Lower leg skin (tissue), 4 donors: ENCODE measurements at regions not wholly inside any gene's neighbourhood (a gene's known extent, or its start where the extent isn't known, plus 50 kb on each side); places are given as distances from the start of the nearest gene placed in this dataset.

ENCODE experiments used
- DNase-seq, 2 donors: peaks; one replicate each; pipeline ENCODE4 v3.0.0-alpha.2; 2019; ENCODE audit warnings: low spot score in 2 of 2
- H3K4me3 ChIP-seq: fragments of 200-600 bp; sonication (generic); 2 replicates; pipeline ENCODE4 v1.5.1; 2017; ENCODE audit warnings: mild to moderate bottlenecking, low read depth; ENCODE audit not compliant: poor library complexity, severe bottlenecking
- POLR2A ChIP-seq, 2 donors: fragments of 450-650 bp; IDR thresholded peaks; one replicate each; pipeline ENCODE4 v1.6.1; 2016 to 2017; ENCODE audit warnings: antibody characterized with exemption in 2 of 2, mild to moderate bottlenecking in 1 of 2, moderate library complexity in 1 of 2
- WGBS, 2 donors: methylation state at CpG; one replicate each; pipeline ENCODE4 v1.1.5; 2018; 5-methylcytosine and 5-hydroxymethylcytosine counted together
- intact Hi-C: fragments of 100-400 bp; cut with DNase I; formaldehyde crosslinking; loops from one replicate; pipeline ENCODE4 v1.15.0; 2023; ENCODE audit warnings: low total_unique reads
- TF ChIP-seq, protein P1 (sequence below), 3 donors: fragments of 450-650 bp; IDR thresholded peaks; one replicate each; pipeline ENCODE4 v1.5.1; 2016; ENCODE audit warnings: antibody characterized with exemption in 3 of 3, mild to moderate bottlenecking in 3 of 3, moderate library complexity in 2 of 3

DNA sequence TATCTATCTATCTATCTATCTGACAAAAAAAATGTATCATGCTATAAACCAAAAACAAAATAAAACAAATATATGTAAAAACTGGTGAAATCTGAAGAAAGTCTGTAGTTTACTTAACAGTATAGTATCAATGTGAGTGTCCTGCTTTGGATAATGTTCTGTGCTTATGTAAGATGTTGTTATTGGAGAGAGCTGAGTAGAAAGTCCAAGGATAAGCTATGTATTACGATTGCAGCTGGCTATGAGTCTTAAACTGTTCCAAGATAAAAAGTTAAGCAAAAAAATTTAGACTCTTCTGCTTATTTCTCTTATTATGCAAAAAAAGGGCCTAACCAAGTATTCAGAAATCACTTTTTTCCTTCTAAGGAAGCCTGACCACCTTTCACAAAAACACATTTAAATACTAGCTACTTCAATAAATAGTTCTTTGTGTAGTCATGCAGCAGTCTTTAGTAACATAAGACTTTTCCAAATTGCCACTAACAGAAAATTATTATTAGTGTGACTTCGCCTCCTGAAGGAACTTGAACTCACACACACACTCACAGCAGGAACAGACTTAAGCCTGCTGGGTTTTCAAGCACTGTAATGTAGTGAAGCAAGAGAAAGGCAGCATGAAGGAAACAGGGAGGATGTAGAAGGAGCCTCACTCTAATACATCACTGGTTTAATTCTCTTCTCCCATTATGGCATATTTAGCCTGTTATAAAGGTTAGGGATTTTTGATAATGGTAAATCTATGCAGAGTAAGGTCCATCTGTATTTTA lies 265.8 kb upstream of the GJE1 start:
- TF ChIP-seq POLR2A (IDR thresholded peaks at IDR 0.05), result no peak
- TF ChIP-seq, protein P1, sequence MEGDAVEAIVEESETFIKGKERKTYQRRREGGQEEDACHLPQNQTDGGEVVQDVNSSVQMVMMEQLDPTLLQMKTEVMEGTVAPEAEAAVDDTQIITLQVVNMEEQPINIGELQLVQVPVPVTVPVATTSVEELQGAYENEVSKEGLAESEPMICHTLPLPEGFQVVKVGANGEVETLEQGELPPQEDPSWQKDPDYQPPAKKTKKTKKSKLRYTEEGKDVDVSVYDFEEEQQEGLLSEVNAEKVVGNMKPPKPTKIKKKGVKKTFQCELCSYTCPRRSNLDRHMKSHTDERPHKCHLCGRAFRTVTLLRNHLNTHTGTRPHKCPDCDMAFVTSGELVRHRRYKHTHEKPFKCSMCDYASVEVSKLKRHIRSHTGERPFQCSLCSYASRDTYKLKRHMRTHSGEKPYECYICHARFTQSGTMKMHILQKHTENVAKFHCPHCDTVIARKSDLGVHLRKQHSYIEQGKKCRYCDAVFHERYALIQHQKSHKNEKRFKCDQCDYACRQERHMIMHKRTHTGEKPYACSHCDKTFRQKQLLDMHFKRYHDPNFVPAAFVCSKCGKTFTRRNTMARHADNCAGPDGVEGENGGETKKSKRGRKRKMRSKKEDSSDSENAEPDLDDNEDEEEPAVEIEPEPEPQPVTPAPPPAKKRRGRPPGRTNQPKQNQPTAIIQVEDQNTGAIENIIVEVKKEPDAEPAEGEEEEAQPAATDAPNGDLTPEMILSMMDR (IDR thresholded peaks at IDR 0.05), result no peak
- no peak overlapping the region for H3K4me3 ChIP-seq
- intact Hi-C loops, result no loop called here
- 73% methylated on average over 2 of the region's 2 CpGs for WGBS, 2 donors
- no peak for DNase-seq

DNA sequence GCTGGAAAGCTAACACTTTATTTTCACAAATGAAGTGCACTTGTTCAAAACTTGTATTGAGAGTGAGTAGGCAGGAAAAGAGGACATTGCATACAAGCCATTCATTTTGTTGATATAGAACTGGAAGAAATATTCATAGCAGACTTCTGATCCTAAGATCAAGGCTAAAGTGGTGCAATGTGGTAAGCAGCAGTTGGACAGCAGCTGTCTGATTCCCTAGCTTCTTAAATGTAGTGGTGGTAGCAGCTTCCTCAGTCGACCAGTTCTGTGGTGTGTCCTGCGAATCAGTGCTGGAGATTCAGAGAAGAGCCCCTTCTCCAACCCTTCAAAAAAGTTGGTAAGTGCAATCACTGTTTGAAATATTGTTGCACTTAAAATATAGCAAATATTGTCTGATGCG lies 281.7 kb upstream of the GJE1 start:
- WGBS, 2 donors, result 60 to 65% methylated on average over 3 of the region's 3 CpGs
- no peak for DNase-seq
- H3K4me3 ChIP-seq, result no peak overlapping the region
- TF ChIP-seq, protein P1 (IDR thresholded peaks at IDR 0.05), result no peak
- no peak for TF ChIP-seq POLR2A (IDR thresholded peaks at IDR 0.05)
- intact Hi-C loops, result no loop called here

DNA sequence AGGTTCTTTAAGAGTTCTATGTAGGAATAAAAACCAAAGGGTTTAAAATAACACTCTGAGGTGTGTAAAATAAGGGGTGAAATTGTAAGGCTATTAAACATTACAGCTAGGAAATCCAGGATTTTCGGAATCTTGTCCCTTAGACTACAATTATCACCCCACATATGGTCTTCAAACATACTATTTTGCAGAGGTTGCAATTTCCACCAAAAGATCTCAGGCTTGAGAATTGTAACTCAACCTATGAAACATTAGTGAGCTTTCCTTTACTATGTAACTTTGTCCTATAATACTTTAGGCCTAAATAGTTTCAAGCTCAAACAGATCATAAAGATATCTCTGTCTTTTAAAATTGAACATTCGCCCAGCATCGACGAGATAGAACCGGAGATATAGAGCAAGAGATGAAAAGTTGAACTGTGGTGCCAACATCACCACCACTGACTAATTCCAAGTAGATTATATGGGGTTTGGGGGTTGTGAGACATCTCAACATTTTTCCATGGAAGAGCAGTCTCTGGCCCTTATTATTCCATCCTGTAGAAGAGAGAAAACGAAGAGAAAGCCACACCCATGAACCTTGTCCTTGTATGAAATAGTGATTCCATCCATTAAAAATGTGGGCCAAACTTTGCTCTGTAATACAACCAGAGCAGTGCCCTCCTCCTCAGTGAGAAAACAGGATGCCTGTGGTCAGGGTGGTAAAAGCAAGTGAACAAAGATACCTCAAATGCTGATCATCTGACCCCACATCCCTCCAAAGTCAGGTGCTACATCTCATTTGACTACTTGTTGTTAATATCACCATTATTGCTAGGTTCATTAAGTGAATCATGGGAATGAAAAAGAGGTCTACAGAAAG lies 284.5 kb upstream of the GJE1 start:
- 64% methylated on average over 6 of the region's 6 CpGs for WGBS, 2 donors
- no peak overlapping the region for H3K4me3 ChIP-seq
- DNase-seq, result no peak
- intact Hi-C loops, result no loop called here
- TF ChIP-seq POLR2A (IDR thresholded peaks at IDR 0.05), result no peak
- TF ChIP-seq, protein P1 (IDR thresholded peaks at IDR 0.05), result no peak

DNA sequence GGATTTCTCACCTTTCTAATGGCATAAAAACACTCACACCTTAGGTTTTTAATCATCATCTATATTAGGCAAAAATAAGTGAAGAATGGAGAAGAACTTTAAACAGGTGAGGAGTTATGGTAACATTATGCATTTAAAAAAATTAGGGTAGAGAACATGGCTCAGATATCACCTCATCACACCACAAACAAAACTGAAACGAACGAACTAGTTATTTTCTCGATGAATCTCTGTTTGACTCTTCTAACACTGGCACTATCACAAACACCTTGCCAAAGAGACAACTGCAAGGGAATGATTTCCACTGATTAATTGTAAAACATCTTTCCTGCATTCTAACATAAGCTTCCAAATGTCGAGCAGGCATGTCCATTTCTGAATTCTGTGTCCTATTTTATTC lies 286.1 kb upstream of the GJE1 start:
- no peak for DNase-seq
- 90 to 91% methylated on average over 4 of the region's 4 CpGs for WGBS, 2 donors
- H3K4me3 ChIP-seq, result no peak overlapping the region
- intact Hi-C loops, result no loop called here
- TF ChIP-seq, protein P1 (IDR thresholded peaks at IDR 0.05), result no peak
- no peak for TF ChIP-seq POLR2A (IDR thresholded peaks at IDR 0.05)

DNA sequence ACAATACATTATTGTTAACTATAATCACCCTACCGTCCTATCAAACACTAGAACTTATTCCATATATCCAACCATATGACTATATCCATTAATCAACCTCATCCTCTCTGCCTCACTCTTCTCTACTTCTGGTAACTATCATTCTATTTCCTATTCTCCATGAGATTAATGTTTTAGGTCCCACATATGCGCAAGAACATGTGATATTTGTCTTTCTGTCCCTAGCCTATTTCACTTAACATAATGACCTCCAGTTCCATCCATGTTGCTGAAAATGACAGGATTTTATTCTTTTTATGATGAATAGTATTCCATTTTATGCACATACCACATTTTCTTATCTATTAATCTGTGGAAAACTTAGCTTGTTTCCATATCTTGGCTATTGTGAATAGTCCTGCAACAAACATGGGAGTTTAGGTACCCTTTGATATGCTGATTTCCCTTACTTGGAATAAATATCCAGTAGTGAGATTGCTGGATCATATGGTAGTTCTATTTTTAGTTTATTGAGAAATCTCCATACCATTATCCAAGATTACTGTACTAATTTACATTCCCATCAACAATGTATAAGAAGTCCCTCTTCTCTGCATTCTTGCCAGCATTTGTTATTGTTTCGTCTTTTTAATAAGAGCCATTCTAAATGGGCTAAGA lies 289.4 kb upstream of the GJE1 start:
- no peak overlapping the region for H3K4me3 ChIP-seq
- intact Hi-C loops, result no loop called here
- WGBS, 2 donors, result 81 to 84% methylated on average over 3 of the region's 3 CpGs
- DNase-seq, result no peak
- no peak for TF ChIP-seq POLR2A (IDR thresholded peaks at IDR 0.05)
- TF ChIP-seq, protein P1 (IDR thresholded peaks at IDR 0.05), result no peak
